ENCODE measurements at regions not wholly inside any gene's neighbourhood (a gene's known extent, or its start where the extent isn't known, plus 50 kb on each side); places are given as distances from the start of the nearest gene placed in this dataset.

DNA sequence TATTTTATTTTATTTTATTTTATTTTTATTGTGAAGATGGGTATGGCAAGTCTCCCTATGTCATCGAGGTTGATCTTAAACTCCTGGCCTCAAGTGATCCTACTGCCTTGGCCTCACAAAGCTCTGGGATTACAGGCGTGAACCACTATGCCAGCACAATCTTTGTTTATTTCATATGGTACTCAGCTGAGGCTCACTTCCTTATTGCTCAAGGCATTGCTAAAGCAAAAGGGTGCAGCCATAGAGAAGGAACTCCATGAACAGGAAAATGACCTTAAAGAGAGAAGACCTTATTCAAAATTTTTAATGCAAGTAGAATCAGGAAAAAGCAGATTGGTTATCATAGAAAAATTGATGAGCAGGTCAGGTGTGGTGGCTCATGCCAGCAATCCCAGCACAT lies 110.6 kb upstream of the RBBP6 start:
- TF ChIP-seq L3MBTL2 (conservative IDR thresholded peaks at IDR 0.05) = no peak
- TF ChIP-seq LEF1 (IDR thresholded peaks at IDR 0.05; ENCODE audit: borderline replicate concordance) = no peak
- TF ChIP-seq BHLHE40 (IDR thresholded peaks at IDR 0.05; ENCODE audit: borderline replicate concordance) = no peak
- TF ChIP-seq ARNT (IDR thresholded peaks at IDR 0.05) = no peak
- TF ChIP-seq SP1 (IDR thresholded peaks at IDR 0.05) = no peak
- no peak for TF ChIP-seq FOXA1 (IDR thresholded peaks at IDR 0.05)
- no peak for TF ChIP-seq NFRKB (IDR thresholded peaks at IDR 0.05)
- no peak for TF ChIP-seq TARDBP (IDR thresholded peaks at IDR 0.05)
- TF ChIP-seq ZNF384 (IDR thresholded peaks at IDR 0.05) = no peak
